HG03558 (cell line): ENCODE measurements at regions not wholly inside any gene's neighbourhood (a gene's known extent, or its start where the extent isn't known, plus 50 kb on each side); places are given as distances from the start of the nearest gene placed in this dataset.

Experiments
- ATAC-seq: cut with Tn5 transposase; IDR thresholded peaks from one replicate; pipeline ENCODE4 v1.9.1; 2021; ENCODE audit warnings: moderate number of reproducible peaks; ENCODE audit not compliant: unreplicated experiment; ENCODE audit errors: extremely low read depth

GRCh38 chr9:86408121-86408520 is 53.9 kb upstream of the TUT7 start:
- ATAC-seq, result no peak

DNA sequence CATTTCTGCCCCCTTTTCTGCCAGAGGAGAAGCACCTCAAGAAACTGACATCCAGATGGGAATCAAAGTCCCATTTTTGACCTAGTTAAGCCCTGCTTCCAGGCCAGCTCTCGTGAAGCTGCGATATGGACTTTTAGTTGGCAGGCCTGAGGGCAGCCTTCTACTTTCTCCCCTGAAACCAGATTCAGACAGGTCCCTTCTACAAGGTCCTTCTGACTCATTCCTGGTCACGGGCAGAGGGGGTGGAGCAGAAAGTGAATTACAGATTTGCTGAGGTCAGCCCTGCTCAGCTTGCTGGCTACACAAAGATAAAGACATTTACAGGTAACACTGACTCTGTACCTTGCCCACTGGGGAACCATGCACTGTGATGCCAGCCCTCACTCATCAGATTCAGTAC is 52.8 kb upstream of the TUT7 start:
- peak; percentile 46 for ATAC-seq

GRCh38 chr9:86406366-86406765 is 52.2 kb upstream of the TUT7 start:
- ATAC-seq, result no peak

GRCh38 chr9:86405926-86406325 is 51.7 kb upstream of the TUT7 start:
- no peak for ATAC-seq

DNA sequence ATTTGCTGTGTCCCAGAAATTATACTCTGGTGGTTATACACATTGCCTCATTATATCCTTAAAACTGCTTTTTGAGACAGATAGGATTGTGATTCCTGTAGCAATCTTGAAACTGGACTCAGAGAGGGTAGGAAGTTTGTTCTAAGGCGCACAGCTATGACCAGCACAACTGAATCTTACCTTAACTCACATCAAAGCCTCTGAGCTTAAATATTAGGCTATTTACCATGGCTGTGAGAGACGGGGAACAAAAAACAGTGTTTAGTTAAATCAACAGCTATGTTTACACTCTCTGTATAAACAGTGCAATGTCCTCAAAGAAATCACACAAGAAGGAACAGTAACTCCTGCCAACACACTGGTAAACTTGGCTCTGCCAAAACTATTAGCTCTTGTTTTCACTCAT is 50.9 kb upstream of the TUT7 start:
- no peak for ATAC-seq
